ENCODE measurements at regions not wholly inside any gene's neighbourhood (a gene's known extent, or its start where the extent isn't known, plus 50 kb on each side); places are given as distances from the start of the nearest gene placed in this dataset.

DNA sequence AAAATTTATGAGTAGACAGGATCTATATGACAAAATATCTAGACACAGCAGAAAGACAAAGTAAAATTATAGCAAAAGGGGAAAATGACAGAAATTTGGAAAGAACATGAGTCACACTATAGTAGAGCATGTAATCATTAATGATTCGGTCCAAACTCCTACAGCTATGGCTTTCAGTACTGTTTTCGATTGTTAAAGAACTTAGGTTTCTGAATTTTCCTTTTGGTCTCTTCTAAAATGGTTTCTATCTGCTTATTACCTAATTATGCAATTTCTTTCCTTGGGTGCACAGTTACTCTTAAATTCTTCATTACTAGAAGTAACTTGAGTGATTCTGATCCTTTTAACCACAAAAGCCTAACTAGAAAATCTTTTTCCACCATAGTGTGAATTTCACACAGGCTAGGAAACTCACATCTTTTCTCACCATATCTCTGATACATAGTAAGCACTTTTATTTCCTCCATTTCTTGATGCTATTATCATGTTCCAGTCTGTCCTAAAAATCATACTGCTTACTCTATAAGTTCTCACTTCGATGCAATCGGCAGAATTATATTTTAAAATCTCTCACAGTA lies 1101.4 kb downstream of the PCDH9 start:
- no peak for DNase-seq
- Histone ChIP-seq H3K4me3 (ENCODE audit: low read length) (no peak overlapping the region), H3K36me3 (replicated peaks; ENCODE audit: insufficient read depth, low read length) (no peaks in the 10 kb centered on the region), H2AFZ (ENCODE audit: low read length) (no peak overlapping the region), H3K27me3 (replicated peaks; ENCODE audit: insufficient read depth, low read length) (no peaks in the 10 kb centered on the region), H3K79me2 (ENCODE audit: low read length) (no peaks in the 10 kb centered on the region), H3K9ac (ENCODE audit: low read length) (no peak overlapping the region), H3K27ac (ENCODE audit: low read length) (no peak overlapping the region), H4K20me1 (ENCODE audit: insufficient read depth, low read length) (no peaks in the 10 kb centered on the region), H3K9me2 (replicated peaks; ENCODE audit: insufficient read depth, low read length) (no peaks in the 10 kb centered on the region), H3K4me1 (ENCODE audit: low read length) (no peaks in the 10 kb centered on the region), H3K9me3 (replicated peaks; ENCODE audit: insufficient read depth, low read length) (no peaks in the 10 kb centered on the region), H3F3A (ENCODE audit: insufficient read depth, low read length) (no peaks in the 10 kb centered on the region), H3K4me2 (ENCODE audit: low read depth, low read length) (no peak overlapping the region)
- TF ChIP-seq, protein P1, sequence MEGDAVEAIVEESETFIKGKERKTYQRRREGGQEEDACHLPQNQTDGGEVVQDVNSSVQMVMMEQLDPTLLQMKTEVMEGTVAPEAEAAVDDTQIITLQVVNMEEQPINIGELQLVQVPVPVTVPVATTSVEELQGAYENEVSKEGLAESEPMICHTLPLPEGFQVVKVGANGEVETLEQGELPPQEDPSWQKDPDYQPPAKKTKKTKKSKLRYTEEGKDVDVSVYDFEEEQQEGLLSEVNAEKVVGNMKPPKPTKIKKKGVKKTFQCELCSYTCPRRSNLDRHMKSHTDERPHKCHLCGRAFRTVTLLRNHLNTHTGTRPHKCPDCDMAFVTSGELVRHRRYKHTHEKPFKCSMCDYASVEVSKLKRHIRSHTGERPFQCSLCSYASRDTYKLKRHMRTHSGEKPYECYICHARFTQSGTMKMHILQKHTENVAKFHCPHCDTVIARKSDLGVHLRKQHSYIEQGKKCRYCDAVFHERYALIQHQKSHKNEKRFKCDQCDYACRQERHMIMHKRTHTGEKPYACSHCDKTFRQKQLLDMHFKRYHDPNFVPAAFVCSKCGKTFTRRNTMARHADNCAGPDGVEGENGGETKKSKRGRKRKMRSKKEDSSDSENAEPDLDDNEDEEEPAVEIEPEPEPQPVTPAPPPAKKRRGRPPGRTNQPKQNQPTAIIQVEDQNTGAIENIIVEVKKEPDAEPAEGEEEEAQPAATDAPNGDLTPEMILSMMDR (IDR thresholded peaks at IDR 0.05; ENCODE audit: low read length), result no peak
- no peak for TF ChIP-seq EZH2phosphoT487 (IDR thresholded peaks at IDR 0.05; ENCODE audit: low read length)
- no peak for TF ChIP-seq EZH2 (optimal IDR thresholded peaks at IDR 0.05; ENCODE audit: low read depth, low read length)

DNA sequence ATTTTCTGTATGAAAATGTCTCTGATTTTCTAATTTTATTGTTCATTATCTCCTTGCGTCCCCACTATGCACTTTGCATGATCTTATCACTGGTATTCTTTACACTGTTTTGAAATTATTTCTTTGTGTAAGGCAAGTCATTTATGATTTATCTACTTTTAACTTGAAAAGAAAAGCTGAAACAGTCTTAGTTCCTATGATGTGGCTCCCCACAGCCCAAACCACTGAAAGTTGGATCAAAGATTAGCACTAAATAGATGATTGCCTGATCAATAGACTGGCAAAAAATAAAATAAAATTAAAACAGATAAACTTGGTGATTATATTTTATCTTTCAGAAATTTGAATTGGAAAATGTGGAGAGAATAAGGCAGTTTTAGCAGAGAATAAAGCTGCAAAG lies 1101.9 kb downstream of the PCDH9 start:
- DNase-seq, result no peak
- no peak overlapping the region for H3K4me3 ChIP-seq (ENCODE audit: low read length)
- H3K27ac ChIP-seq (ENCODE audit: low read length), result no peak overlapping the region
- no peaks in the 10 kb centered on the region for H3K4me1 ChIP-seq (ENCODE audit: low read length)
- no peaks in the 10 kb centered on the region for H3K9me2 ChIP-seq (replicated peaks; ENCODE audit: insufficient read depth, low read length)
- no peak overlapping the region for H3K9ac ChIP-seq (ENCODE audit: low read length)
- H3K36me3 ChIP-seq (replicated peaks; ENCODE audit: insufficient read depth, low read length), result no peaks in the 10 kb centered on the region
- no peak overlapping the region for H2AFZ ChIP-seq (ENCODE audit: low read length)
- no peaks in the 10 kb centered on the region for H3F3A ChIP-seq (ENCODE audit: insufficient read depth, low read length)
- no peak overlapping the region for H3K4me2 ChIP-seq (ENCODE audit: low read depth, low read length)
- H3K9me3 ChIP-seq (replicated peaks; ENCODE audit: insufficient read depth, low read length), result no peaks in the 10 kb centered on the region
- TF ChIP-seq, protein P1 (IDR thresholded peaks at IDR 0.05; ENCODE audit: low read length), result no peak
- TF ChIP-seq EZH2phosphoT487 (IDR thresholded peaks at IDR 0.05; ENCODE audit: low read length) (no peak), EZH2 (optimal IDR thresholded peaks at IDR 0.05; ENCODE audit: low read depth, low read length) (no peak)
- no peaks in the 10 kb centered on the region for H3K27me3 ChIP-seq (replicated peaks; ENCODE audit: insufficient read depth, low read length)
- H4K20me1 ChIP-seq (ENCODE audit: insufficient read depth, low read length), result no peaks in the 10 kb centered on the region
- H3K79me2 ChIP-seq (ENCODE audit: low read length), result no peaks in the 10 kb centered on the region

DNA sequence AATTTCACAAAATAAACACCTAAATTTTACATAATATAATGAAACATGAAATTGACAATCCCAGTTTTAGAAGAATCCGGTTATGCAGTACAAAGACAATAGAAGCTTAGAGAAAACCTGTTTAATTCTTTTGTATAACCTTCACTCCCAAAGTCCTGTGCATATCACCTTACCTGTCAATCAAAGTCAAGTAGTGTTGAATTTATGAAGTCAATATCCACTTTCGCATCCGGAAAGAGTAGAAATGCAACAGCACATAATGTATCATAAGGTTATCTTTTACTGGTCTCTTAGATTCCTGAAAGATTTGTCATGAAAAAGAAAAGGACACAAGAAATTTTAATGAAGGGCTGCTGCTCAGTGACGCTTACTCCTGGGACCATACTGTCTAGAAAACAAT lies 1112.6 kb downstream of the PCDH9 start:
- no peak overlapping the region for H2AFZ ChIP-seq (ENCODE audit: low read length)

More for the DNA sequence above, 1112.6 kb downstream of the PCDH9 start:
- Histone ChIP-seq H3K9ac (ENCODE audit: low read length) (no peak overlapping the region), H3K4me2 (ENCODE audit: low read depth, low read length) (no peak overlapping the region), H3K79me2 (ENCODE audit: low read length) (no peaks in the 10 kb centered on the region), H3K9me3 (replicated peaks; ENCODE audit: insufficient read depth, low read length) (no peaks in the 10 kb centered on the region), H3K27me3 (replicated peaks; ENCODE audit: insufficient read depth, low read length) (no peaks in the 10 kb centered on the region), H3K9me2 (replicated peaks; ENCODE audit: insufficient read depth, low read length) (no peaks in the 10 kb centered on the region), H3K36me3 (replicated peaks; ENCODE audit: insufficient read depth, low read length) (no peaks in the 10 kb centered on the region), H4K20me1 (ENCODE audit: insufficient read depth, low read length) (no peaks in the 10 kb centered on the region), H3K27ac (ENCODE audit: low read length) (no peak overlapping the region), H3K4me1 (ENCODE audit: low read length) (no peaks in the 10 kb centered on the region), H3K4me3 (ENCODE audit: low read length) (no peak overlapping the region), H3F3A (ENCODE audit: insufficient read depth, low read length) (no peaks in the 10 kb centered on the region)
- no peak for DNase-seq
- TF ChIP-seq, protein P1 (IDR thresholded peaks at IDR 0.05; ENCODE audit: low read length), result no peak
- no peak for TF ChIP-seq EZH2phosphoT487 (IDR thresholded peaks at IDR 0.05; ENCODE audit: low read length)
- TF ChIP-seq EZH2 (optimal IDR thresholded peaks at IDR 0.05; ENCODE audit: low read depth, low read length), result no peak

Measured in MM.1S (cell line).